ENCODE measurements at regions not wholly inside any gene's neighbourhood (a gene's known extent, or its start where the extent isn't known, plus 50 kb on each side); places are given as distances from the start of the nearest gene placed in this dataset.

DNA sequence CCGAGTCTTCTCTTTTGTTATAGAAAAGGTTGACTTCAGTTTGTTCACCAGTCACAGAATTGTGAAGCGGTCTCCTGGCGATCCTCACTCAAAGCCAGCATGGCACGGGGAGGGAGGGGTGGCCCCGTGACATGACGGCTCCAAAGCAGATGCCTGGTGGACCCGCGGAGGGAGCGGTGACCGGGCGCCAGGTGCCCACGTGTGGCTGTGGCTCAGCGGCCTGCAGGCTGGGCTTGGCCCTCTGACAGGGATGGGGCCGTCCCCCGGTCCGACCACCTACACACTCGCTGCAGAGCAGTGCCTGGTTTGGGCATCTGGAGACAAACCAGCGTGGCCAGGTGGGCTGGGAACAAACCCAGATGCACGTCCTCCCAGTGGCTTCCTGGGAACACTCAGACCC, 129.1 kb upstream of the SNTG2 start:
- DNase-seq = no peak

GRCh38 chr2:819601-820000, 131.0 kb upstream of the SNTG2 start:
- DNase-seq = no peak

DNA sequence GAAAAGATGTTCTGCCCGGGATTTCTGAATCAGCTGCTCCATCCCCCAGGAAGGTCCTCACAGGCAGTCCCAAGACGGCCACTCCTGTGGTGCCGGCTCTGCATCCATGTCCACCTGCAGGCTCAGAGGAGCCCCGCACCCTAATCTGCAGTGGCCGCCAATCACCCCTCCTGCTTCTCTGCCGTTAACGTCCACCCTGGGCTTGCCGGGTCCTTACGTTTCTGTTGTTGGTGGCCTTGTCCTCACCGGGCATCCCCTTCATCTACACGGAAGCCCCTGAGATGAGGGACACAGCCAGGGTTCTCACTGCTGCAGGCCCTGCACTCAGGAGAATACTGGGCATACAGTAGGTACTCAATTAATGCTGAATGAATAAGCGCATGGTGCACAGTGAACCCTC, 131.5 kb upstream of the SNTG2 start:
- no peak for DNase-seq

- DNase-seq = no peak
Observed at GRCh38 chr2:817336-818015, 133.2 kb upstream of the SNTG2 start.

DNA sequence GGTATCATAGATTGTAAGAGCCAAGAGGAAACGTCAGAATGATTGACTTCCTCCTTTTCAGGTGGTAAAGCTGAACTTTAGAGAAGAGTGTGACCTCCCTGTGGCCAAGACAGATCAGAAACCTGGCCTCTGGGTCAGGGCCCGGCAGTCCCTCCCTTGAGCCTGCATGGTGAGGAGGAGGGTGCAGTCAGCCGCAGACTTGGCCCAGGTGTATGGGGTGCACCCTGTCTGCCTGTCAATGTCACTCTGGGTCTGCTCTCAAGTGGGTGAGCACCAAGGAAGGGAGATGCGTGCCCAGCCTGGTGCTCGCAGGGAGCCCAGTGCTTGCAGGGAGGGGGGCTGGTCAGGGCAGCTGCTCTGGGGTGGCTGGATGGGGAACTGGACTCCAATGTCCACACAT, 134.4 kb upstream of the SNTG2 start:
- DNase-seq = no peak

DNA sequence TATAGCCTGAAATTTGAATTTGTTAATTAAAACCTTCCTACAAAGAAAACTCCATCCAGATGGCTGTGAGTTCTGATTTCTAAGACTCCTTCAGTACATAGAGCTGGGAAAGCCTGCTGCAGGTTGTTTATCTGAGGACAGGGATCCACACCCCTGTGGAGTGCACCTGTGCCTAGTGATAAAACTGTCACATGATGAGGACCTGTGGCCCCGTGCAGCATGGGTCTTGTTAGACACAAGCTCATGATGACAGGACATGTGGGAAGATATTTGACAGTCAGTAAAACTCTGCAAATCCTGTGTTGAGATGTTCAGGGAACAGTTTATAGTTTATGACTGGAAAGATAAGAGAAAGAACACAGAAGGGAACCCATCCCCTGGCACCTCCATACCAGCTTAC, 133.2 kb upstream of the TMEM18 start:
- DNase-seq = no peak

DNA sequence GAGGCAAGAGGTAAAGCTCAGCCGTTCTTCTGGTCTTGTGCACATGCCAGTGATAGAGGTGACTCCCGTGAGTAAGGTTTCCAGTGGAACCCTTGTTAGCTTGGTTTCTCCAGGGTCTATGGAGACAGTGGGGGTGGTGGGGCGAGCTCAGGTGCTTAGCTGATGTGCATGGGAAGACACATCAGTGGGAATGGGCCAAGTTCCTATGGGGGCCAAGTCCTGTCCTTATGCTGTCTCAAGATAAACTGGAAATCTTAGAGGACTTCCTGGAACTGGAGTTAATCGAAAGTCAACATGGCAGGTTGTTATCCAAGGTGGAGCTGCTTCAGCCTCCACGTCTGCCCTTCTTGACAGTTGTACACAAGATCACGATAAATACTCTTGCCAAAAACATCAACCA, 130.1 kb upstream of the TMEM18 start:
- no peak for DNase-seq

DNA sequence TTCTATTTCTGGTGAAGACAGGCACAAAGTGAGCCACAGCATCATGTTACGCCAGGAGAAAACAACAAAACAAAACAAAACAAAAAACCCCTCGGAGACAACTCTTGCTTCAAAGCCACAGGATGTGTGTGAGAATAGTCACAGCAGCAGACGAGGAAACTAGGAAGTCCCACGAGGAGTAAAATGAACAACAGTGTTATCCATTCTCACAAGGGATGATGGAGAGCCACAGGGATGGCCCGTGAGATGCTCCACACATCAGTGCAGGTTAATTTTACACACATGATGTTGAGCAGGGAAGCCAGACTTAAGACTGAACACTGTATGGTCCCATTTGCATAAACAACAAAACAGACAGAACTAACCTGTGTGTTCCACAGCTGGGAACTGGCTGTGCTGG, 128.5 kb upstream of the TMEM18 start:
- no peak for DNase-seq

- no peak for DNase-seq
Observed at GRCh38 chr2:797993-798392, 120.8 kb upstream of the TMEM18 start.

DNA sequence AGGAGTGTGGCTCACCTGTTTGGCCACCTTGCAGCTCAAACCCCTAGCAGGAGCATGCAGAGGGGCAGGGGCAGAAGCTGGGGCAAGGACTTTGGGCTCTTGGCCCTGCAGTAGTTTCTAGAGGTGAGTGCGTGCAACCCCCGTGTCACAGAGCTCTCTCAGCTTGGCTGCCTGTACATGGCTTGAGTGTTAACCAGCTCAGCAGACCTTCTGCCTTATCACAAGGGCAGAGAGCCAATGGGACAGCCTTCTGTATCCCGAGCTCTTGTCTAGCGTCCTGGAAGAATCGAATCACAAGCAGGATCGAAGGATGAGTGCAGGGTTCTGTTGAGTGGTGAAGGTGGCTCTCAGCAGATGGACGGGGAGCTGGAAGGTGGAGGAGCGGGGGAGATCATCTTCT, 120.3 kb upstream of the TMEM18 start:
- DNase-seq = no peak

GRCh38 chr2:796141-796985, 119.2 kb upstream of the TMEM18 start:
- no peak for DNase-seq

DNA sequence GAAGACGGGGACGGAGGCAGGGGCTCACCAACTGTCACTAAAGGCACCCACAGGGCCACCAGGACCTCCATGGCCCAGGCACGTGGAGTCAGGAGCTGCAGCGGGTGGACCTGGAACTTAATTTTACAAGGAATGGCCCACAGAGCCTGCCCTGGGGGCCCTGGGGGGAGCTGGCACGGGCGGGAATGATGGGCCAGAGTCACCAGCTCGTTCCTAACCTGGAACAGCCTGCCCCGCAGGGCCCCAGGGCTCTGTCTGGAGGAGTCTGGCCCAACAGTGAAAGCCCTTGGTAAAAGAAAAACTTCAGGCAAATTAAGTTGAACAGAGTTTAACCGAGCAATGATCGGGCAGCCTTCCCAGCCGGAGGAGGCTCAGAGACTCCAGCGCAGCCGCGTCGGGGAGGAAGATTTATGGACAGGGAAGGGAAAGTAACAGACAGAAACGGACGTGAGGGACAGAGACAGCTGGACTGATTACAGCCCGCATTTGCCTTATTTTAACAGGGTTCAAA, 118.4 kb upstream of the TMEM18 start:
- DNase-seq = no peak

DNA sequence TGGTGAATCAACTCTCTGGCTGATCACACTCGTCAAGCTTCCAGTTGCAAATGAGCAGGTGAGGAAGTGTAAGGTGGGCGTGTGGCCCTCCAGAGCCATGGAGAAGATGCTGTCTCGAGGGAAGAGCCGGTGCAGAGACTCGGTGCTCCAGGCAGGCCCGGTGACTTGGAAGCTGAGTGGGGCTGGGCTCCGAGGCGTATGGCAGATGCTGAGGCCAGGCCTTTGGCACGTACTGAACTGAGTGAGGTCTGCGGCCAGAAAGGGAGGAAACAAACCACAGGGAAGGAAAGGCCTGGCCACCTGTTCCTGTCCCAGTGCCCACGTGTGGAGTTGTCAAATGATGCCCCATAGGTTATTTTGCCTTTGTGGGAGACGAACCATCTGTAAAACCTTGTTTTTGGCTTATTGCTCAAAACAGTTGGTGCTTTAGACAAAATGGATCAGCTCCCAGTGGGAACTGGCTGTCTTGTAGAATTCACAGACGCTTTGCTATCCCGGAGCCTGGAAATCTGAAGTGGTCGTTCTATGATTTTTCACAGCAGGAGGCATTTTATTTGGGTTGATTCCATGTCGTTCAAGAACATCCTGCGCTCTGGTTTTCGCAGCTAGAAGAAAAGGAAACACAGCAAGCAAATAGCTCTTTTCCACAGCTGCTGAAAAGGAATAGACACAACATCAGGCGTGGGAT, 117.5 kb upstream of the TMEM18 start:
- no peak for DNase-seq

DNA sequence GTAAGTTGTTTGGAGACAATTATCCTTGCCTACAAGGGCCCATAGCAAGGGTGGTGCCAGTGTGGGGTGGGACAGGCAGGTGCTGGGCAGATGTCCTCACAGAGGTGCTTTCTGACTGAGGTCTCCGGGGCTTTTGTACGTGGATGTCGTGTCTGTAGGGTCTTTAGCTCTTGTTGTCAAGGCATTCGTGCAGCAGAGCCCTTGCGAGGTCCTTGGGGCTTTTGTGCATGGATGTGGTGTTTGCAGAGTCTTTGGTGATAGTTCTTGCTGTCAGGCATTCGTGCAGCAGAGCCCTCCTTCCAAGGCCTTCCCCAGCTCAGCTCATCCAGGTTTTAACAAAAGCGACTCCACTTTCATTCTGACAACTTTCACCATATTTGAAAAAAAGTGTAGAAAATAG, 116.0 kb upstream of the TMEM18 start:
- DNase-seq = no peak

- no peak for DNase-seq
Observed at GRCh38 chr2:792687-793086, 115.5 kb upstream of the TMEM18 start.

DNA sequence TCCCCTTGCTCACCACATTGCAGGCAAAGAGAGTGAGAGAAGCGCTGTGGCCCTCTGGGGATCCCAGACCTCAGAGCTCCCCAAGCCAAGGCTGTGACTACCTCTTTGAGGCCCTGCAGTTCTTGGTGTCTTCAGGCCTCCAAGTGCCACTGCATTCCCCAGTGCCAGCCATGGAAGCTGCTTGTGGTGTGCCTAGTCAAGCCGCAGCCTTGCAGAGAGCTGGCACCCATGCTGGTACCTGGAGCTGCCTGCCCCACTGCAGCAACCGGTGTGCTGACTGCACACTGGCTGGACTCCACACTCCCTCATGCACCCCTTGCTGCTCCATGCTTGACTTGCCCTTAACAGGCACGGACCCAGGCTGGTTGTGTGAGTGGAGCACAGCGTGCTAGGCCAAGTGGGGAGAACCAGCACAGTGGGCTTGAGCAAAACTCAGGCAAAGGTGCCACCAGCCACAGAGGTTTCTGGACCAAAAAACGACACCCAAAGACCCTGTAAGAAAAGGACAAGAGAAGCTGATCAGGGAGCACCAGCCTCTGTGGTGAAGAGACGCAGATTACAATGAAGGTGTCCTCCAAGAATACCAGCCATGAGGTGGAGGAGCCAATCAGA, 113.5 kb upstream of the TMEM18 start:
- DNase-seq = no peak

- no peak for DNase-seq
Observed at GRCh38 chr2:790081-790480, 112.9 kb upstream of the TMEM18 start.

DNA sequence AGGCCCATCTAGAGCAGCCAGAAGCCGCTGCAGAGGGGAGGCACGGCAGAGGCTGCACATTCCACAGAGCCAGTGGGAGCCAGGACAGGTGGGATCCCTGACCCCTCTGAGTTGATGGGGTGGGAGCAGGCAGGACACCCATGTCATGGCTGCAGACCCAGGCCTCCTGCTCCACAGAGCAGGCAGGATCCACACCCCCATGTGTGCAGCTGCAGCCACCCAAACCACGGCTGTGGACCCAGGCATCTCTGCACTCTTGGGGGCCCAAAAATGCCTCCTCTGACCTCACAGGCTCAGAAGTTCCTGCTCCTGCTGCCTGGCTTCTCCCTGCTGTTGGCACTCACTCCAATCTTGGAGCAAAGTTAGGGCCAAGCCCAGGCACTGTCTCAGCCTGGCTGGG, 112.3 kb upstream of the TMEM18 start:
- no peak for DNase-seq

GRCh38 chr2:788227-789032, 111.2 kb upstream of the TMEM18 start:
- no peak for DNase-seq

GRCh38 chr2:784753-785152, 107.5 kb upstream of the TMEM18 start:
- DNase-seq = no peak

DNA sequence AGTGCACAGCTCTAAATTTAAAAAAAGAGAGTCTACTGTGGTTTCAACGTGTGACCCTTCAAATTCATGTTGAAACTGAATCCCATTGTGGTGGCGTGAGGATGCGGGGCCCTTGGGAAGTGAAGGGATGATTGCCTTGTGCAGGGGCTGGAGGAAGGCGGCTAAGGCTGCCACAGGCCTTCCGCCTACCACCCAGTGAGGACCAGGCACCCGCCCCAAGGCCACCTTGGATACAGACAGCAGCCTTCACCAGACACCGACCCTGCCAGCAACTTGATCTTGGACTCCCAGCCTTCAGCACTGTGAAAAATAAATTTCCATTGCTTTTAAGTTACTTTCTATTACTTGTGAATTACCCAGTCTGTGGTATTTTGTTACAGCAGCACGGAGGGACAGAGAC, 103.4 kb upstream of the TMEM18 start:
- no peak for DNase-seq

GRCh38 chr2:780002-780401, 102.8 kb upstream of the TMEM18 start:
- no peak for DNase-seq

Data from RPMI8226 (cell line).